WTC11 (cell line): ENCODE measurements at regions not wholly inside any gene's neighbourhood (a gene's known extent, or its start where the extent isn't known, plus 50 kb on each side); places are given as distances from the start of the nearest gene placed in this dataset.

ENCODE experiments used
- AFF4 ChIP-seq: sonication (generic); formaldehyde crosslinking; IDR thresholded peaks from 2 replicates; pipeline ENCODE4 v1.8.1; 2023; ENCODE audit warnings: mild to moderate bottlenecking, missing genetic modification reagents, borderline replicate concordance
- FOXK1 ChIP-seq: sonication (generic); formaldehyde crosslinking; IDR thresholded peaks from 2 replicates; pipeline ENCODE4 v1.8.0; 2022; ENCODE audit warnings: mild to moderate bottlenecking, moderate library complexity, missing genetic modification reagents
- TF ChIP-seq, protein P1 (sequence below): fragments of 200-600 bp; IDR thresholded peaks from 2 replicates; pipeline ENCODE4 v1.8.0; 2022; ENCODE audit warnings: antibody characterized with exemption

- TF ChIP-seq FOXK1 = no peak
- no peak for TF ChIP-seq AFF4 (CRISPR knock-in tag)
- TF ChIP-seq, protein P1, sequence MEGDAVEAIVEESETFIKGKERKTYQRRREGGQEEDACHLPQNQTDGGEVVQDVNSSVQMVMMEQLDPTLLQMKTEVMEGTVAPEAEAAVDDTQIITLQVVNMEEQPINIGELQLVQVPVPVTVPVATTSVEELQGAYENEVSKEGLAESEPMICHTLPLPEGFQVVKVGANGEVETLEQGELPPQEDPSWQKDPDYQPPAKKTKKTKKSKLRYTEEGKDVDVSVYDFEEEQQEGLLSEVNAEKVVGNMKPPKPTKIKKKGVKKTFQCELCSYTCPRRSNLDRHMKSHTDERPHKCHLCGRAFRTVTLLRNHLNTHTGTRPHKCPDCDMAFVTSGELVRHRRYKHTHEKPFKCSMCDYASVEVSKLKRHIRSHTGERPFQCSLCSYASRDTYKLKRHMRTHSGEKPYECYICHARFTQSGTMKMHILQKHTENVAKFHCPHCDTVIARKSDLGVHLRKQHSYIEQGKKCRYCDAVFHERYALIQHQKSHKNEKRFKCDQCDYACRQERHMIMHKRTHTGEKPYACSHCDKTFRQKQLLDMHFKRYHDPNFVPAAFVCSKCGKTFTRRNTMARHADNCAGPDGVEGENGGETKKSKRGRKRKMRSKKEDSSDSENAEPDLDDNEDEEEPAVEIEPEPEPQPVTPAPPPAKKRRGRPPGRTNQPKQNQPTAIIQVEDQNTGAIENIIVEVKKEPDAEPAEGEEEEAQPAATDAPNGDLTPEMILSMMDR = no peak
Observed at GRCh38 chr1:199854686-199855321, 172.7 kb upstream of the NR5A2 start.
